GM12875 (cell line): ENCODE measurements at regions not wholly inside any gene's neighbourhood (a gene's known extent, or its start where the extent isn't known, plus 50 kb on each side); places are given as distances from the start of the nearest gene placed in this dataset.

Experiments
- H3K4me3 ChIP-seq: one replicate; pipeline ENCODE4 v1.5.1; 2011; ENCODE audit warnings: low read depth, low read length, control low read depth
- TF ChIP-seq, protein P1 (sequence below): IDR thresholded peaks from 2 replicates; pipeline ENCODE4 v1.5.1; 2011; ENCODE audit warnings: low read depth, mild to moderate bottlenecking, control low read depth, inconsistent platforms, low read length, moderate library complexity, borderline replicate concordance; ENCODE audit not compliant: insufficient read depth

DNA sequence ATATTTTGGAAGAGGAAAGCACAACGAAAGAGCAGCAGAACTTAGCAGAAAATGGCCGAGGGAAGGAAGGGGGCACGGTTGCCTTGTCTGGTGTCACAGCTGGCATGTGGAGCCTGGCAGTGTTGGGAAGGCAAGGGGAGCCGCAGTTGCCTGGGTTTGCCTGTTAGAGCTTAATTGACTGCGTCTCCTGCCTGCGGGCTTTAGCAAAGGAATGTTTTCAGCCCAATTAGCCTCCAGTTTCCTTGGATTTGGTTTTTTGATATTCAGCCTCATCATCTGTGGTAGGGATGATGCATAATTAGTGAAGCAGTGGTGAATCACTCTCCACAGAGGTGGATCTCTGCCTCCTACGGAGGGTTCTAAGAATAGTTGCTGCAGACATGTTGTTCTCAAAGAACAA is 832.6 kb downstream of the QKI start:
- H3K4me3 ChIP-seq = no peak overlapping the region
- TF ChIP-seq, protein P1, sequence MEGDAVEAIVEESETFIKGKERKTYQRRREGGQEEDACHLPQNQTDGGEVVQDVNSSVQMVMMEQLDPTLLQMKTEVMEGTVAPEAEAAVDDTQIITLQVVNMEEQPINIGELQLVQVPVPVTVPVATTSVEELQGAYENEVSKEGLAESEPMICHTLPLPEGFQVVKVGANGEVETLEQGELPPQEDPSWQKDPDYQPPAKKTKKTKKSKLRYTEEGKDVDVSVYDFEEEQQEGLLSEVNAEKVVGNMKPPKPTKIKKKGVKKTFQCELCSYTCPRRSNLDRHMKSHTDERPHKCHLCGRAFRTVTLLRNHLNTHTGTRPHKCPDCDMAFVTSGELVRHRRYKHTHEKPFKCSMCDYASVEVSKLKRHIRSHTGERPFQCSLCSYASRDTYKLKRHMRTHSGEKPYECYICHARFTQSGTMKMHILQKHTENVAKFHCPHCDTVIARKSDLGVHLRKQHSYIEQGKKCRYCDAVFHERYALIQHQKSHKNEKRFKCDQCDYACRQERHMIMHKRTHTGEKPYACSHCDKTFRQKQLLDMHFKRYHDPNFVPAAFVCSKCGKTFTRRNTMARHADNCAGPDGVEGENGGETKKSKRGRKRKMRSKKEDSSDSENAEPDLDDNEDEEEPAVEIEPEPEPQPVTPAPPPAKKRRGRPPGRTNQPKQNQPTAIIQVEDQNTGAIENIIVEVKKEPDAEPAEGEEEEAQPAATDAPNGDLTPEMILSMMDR = no peak

GRCh38 chr6:164246082-164246481 is 831.6 kb downstream of the QKI start:
- TF ChIP-seq, protein P1 = no peak
- H3K4me3 ChIP-seq = no peak overlapping the region

GRCh38 chr6:164243949-164244348 is 829.4 kb downstream of the QKI start:
- TF ChIP-seq, protein P1 = no peak
- no peak overlapping the region for H3K4me3 ChIP-seq

GRCh38 chr6:164243012-164243610 is 828.6 kb downstream of the QKI start:
- no peak overlapping the region for H3K4me3 ChIP-seq
- TF ChIP-seq, protein P1 = no peak

DNA sequence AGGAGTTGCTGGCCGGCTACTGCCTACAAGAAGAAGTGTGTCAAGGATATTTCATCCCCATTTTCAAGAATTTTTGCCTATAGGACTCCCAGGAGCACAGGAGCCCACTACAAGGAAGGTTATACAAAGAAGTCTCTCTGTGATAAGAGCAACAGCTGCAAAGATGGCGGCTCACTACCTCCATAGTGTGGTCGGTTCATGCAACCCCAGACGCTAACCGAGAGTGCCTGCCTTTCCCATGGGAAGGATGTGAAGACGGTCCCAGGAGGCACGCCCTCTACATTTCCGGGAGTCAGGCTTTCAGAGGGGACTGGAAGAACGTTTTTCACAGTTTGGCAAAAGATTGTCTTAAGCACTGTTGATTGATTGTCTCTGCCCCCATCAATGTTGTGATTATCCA is 816.3 kb downstream of the QKI start:
- TF ChIP-seq, protein P1 = no peak
- H3K4me3 ChIP-seq = no peak overlapping the region

DNA sequence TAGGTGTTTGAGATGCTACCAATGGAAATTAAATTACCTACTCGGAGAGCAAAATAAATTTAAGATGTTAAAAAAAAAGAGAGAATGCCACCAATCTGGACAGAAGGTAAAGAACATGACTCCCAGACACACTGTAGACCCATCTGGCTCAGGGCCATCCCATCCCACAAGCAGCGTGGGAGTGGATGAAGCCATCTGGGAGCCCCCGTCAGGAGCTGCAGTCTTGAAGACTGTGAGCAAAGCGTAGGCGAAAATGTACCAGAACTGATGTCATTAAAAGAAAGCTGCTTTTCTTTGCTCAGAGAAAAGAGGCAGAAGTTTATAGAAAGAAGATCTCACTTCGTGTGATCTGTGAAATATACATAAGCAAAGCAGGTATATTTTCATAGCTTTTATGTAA is 815.7 kb downstream of the QKI start:
- TF ChIP-seq, protein P1 = no peak
- no peak overlapping the region for H3K4me3 ChIP-seq

- H3K4me3 ChIP-seq = no peak overlapping the region
- TF ChIP-seq, protein P1 = no peak
Measured at GRCh38 chr6:164229716-164230115, 815.2 kb downstream of the QKI start.
